ENCODE measurements at regions not wholly inside any gene's neighbourhood (a gene's known extent, or its start where the extent isn't known, plus 50 kb on each side); places are given as distances from the start of the nearest gene placed in this dataset.

DNA sequence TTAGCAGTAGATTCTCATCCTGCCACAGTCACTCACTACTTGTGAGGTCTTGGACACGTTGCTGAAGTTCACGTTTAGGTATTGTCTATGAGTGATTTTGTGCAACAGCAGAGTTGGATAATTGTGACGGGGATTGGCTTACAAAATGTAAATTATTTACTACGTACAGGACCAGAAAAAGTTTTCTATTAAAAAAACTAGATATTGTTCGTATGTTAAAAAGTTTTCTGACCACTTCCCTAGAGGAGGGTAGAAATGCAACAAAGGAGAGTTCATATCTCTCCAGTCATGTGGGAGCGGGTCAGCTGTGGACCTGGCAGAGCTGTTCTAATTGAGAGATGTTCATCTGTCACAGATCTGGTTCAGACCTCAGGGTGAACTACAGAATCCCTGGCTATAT, 976.1 kb upstream of the NUDT12 start:
- no peak for FAIRE-seq
- intact Hi-C loops (cut with DNase I) = no loop called here
- H3K27ac ChIP-seq (ENCODE audit: low read depth in 2 of 2, low read length in 2 of 2) = no peak overlapping the region
- H3K36me3 ChIP-seq (ENCODE audit: control insufficient read depth in 2 of 3, insufficient read depth in 3 of 3, low read length in 3 of 3) = no peaks in the 10 kb centered on the region
- no peak overlapping the region for H3K9ac ChIP-seq (ENCODE audit: low read length in 3 of 3)
- no peak overlapping the region for H3K4me3 ChIP-seq (ENCODE audit: low read length in 3 of 3)
- TF ChIP-seq, protein P1, sequence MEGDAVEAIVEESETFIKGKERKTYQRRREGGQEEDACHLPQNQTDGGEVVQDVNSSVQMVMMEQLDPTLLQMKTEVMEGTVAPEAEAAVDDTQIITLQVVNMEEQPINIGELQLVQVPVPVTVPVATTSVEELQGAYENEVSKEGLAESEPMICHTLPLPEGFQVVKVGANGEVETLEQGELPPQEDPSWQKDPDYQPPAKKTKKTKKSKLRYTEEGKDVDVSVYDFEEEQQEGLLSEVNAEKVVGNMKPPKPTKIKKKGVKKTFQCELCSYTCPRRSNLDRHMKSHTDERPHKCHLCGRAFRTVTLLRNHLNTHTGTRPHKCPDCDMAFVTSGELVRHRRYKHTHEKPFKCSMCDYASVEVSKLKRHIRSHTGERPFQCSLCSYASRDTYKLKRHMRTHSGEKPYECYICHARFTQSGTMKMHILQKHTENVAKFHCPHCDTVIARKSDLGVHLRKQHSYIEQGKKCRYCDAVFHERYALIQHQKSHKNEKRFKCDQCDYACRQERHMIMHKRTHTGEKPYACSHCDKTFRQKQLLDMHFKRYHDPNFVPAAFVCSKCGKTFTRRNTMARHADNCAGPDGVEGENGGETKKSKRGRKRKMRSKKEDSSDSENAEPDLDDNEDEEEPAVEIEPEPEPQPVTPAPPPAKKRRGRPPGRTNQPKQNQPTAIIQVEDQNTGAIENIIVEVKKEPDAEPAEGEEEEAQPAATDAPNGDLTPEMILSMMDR (IDR thresholded peaks at IDR 0.05; ENCODE audit: borderline replicate concordance, extremely low read depth, insufficient read depth) = no peak
- DNase-seq = no peak
- H3K4me1 ChIP-seq (ENCODE audit: control insufficient read depth in 2 of 3, insufficient read depth in 2 of 3, low read depth in 1 of 3, low read length in 3 of 3) = no peaks in the 10 kb centered on the region
- no peaks in the 10 kb centered on the region for H3K9me3 ChIP-seq (ENCODE audit: control insufficient read depth in 2 of 3, insufficient read depth in 1 of 3, low read length in 3 of 3)
- no peaks in the 10 kb centered on the region for H3K27me3 ChIP-seq (ENCODE audit: control insufficient read depth, insufficient read depth, low read length)

DNA sequence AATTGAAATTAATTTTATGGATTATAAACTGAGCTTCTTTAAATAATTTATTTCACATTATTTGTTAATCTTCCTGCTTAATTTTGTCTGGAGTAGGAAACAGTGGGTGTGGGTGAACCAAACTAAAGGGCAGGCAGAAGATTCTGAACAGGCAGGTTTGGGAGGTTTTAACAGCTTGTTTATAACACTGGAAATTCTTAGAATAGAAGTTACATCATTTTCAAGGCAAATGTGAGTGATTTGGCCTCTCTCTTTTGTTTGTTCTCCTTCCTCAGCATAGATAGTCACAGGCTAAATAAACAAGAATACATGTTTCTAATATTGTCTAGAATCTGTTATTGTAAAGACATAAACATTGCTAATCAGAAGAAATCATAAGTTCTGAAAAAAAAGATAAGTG, 970.9 kb upstream of the NUDT12 start:
- Histone ChIP-seq H3K4me3 (ENCODE audit: low read length in 3 of 3) (no peak overlapping the region), H3K9me3 (ENCODE audit: control insufficient read depth in 2 of 3, insufficient read depth in 1 of 3, low read length in 3 of 3) (no peaks in the 10 kb centered on the region), H3K36me3 (ENCODE audit: control insufficient read depth in 2 of 3, insufficient read depth in 3 of 3, low read length in 3 of 3) (no peaks in the 10 kb centered on the region), H3K4me1 (ENCODE audit: control insufficient read depth in 2 of 3, insufficient read depth in 2 of 3, low read depth in 1 of 3, low read length in 3 of 3) (no peaks in the 10 kb centered on the region), H3K27ac (ENCODE audit: low read depth in 2 of 2, low read length in 2 of 2) (no peak overlapping the region), H3K9ac (ENCODE audit: low read length in 3 of 3) (no peak overlapping the region), H3K27me3 (ENCODE audit: control insufficient read depth, insufficient read depth, low read length) (no peaks in the 10 kb centered on the region)
- intact Hi-C loops (cut with DNase I) = no loop called here
- DNase-seq (no peak), FAIRE-seq (no peak)
- TF ChIP-seq, protein P1 (IDR thresholded peaks at IDR 0.05; ENCODE audit: borderline replicate concordance, extremely low read depth, insufficient read depth) = no peak

DNA sequence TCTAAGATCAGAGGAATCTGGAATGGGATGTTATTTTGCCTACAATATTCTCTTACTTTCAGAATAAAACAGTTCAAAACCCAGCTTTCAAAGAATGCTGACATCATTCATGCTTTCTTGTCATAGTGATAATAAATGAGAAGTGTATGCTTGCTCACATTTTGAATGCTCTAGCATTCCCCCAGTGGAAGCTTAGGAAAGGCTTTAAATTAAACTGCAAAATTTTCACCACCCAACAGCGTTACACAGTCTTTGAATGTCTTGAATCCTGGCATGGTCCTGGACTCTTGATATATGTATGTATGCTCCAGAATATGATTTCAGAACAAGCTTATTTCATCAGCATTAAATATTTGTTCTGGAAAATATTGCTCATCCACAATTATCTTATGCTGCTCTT, 964.3 kb upstream of the NUDT12 start:
- TF ChIP-seq, protein P1 (IDR thresholded peaks at IDR 0.05; ENCODE audit: borderline replicate concordance, extremely low read depth, insufficient read depth) = no peak
- no peak for DNase-seq
- H3K36me3 ChIP-seq (ENCODE audit: control insufficient read depth in 2 of 3, insufficient read depth in 3 of 3, low read length in 3 of 3) = no peaks in the 10 kb centered on the region
- H3K27ac ChIP-seq (ENCODE audit: low read depth in 2 of 2, low read length in 2 of 2) = no peak overlapping the region
- no peaks in the 10 kb centered on the region for H3K9me3 ChIP-seq (ENCODE audit: control insufficient read depth in 2 of 3, insufficient read depth in 1 of 3, low read length in 3 of 3)
- H3K9ac ChIP-seq (ENCODE audit: low read length in 3 of 3) = no peak overlapping the region
- no peak overlapping the region for H3K4me3 ChIP-seq (ENCODE audit: low read length in 3 of 3)
- H3K27me3 ChIP-seq (ENCODE audit: control insufficient read depth, insufficient read depth, low read length) = no peaks in the 10 kb centered on the region
- FAIRE-seq = no peak
- intact Hi-C loops (cut with DNase I) = no loop called here
- H3K4me1 ChIP-seq (ENCODE audit: control insufficient read depth in 2 of 3, insufficient read depth in 2 of 3, low read depth in 1 of 3, low read length in 3 of 3) = no peaks in the 10 kb centered on the region

DNA sequence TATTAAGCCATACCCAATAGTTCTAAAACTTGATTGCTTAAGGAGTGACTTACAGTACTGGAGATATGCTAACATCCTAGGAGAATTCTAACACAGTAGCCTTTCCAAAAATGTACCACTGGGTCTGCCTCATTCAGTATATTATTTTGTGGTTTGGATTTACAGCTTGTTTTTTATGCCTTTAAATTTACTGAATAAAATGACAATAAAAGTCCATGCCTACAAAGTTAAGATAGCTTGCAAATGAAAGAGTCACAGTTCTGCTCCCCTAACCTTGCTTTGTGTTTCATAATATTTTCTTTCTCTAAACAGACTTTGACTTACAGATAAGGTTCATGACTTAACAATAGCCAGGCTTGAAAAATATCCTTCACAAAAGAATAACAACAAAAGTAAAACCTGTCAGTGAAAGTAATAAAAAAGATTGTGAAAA, 951.1 kb upstream of the NUDT12 start:
- peaks cover 0 to 16% (median 0%) of the 10 kb centered on the region in 3 donors for H3K9me3 ChIP-seq (ENCODE audit: control insufficient read depth in 2 of 3, insufficient read depth in 1 of 3, low read length in 3 of 3)
- TF ChIP-seq, protein P1 (IDR thresholded peaks at IDR 0.05; ENCODE audit: borderline replicate concordance, extremely low read depth, insufficient read depth) = no peak
- H3K27me3 ChIP-seq (ENCODE audit: control insufficient read depth, insufficient read depth, low read length) = no peaks in the 10 kb centered on the region
- intact Hi-C loops (cut with DNase I) = no loop called here
- no peaks in the 10 kb centered on the region for H3K36me3 ChIP-seq (ENCODE audit: control insufficient read depth in 2 of 3, insufficient read depth in 3 of 3, low read length in 3 of 3)
- FAIRE-seq = no peak
- H3K9ac ChIP-seq (ENCODE audit: low read length in 3 of 3) = no peak overlapping the region
- no peaks in the 10 kb centered on the region for H3K4me1 ChIP-seq (ENCODE audit: control insufficient read depth in 2 of 3, insufficient read depth in 2 of 3, low read depth in 1 of 3, low read length in 3 of 3)
- no peak for DNase-seq
- H3K4me3 ChIP-seq (ENCODE audit: low read length in 3 of 3) = no peak overlapping the region
- no peak overlapping the region for H3K27ac ChIP-seq (ENCODE audit: low read depth in 2 of 2, low read length in 2 of 2)
